Stimulated activated CD8-positive, alpha-beta memory T cell treated with anti-CD3 and anti-CD28 coated beads, Interleukin-4, amount 100 ng/mL, for 4 hours (primary cell): ENCODE measurements at regions not wholly inside any gene's neighbourhood (a gene's known extent, or its start where the extent isn't known, plus 50 kb on each side); places are given as distances from the start of the nearest gene placed in this dataset.
"Not testable (repeated sequence)": the region's sequence is repeated elsewhere in the genome, so short reads cannot be mapped to it uniquely, and the experiment has no call there.

Experiments used
- DNase-seq, 2 donors: peaks; one replicate each; pipeline ENCODE4 v3.0.0-alpha.2; 2020; ENCODE audit warnings: low read depth in 2 of 2, low spot score in 1 of 2

- DNase-seq: no peak
These were observed 321.7 kb downstream of the PPP1R2C start for GRCh38 chrX:42456176-42456700.

GRCh38 chrX:42450228-42450627, 327.7 kb downstream of the PPP1R2C start:
- no peak for DNase-seq

GRCh38 chrX:42443267-42443666, 334.7 kb downstream of the PPP1R2C start:
- DNase-seq: no peak

- no peak for DNase-seq
These were observed 335.2 kb downstream of the PPP1R2C start for GRCh38 chrX:42442745-42443144.

- DNase-seq: no peak
These were observed 340.8 kb downstream of the PPP1R2C start for GRCh38 chrX:42437211-42437610.

- DNase-seq: no peak
These were observed 343.4 kb downstream of the PPP1R2C start for GRCh38 chrX:42434458-42435166.

- no peak for DNase-seq
These were observed 345.4 kb downstream of the PPP1R2C start for GRCh38 chrX:42432552-42432951.

- no peak for DNase-seq
These were observed 355.0 kb downstream of the PPP1R2C start for GRCh38 chrX:42422961-42423360.

GRCh38 chrX:42420426-42420825, 357.5 kb downstream of the PPP1R2C start:
- no peak for DNase-seq

- no peak for DNase-seq
These were observed 362.3 kb downstream of the PPP1R2C start for GRCh38 chrX:42415636-42416035.

GRCh38 chrX:42414057-42414456, 363.9 kb downstream of the PPP1R2C start:
- no peak for DNase-seq

- no peak for DNase-seq
These were observed 378.3 kb downstream of the PPP1R2C start for GRCh38 chrX:42399632-42400024.

GRCh38 chrX:42398967-42399631, 378.9 kb downstream of the PPP1R2C start:
- DNase-seq: no peak

- DNase-seq: no peak
These were observed 381.8 kb downstream of the PPP1R2C start for GRCh38 chrX:42396136-42396535.

- no peak for DNase-seq
These were observed 385.1 kb downstream of the PPP1R2C start for GRCh38 chrX:42392846-42393245.

GRCh38 chrX:42386681-42387080, 391.3 kb downstream of the PPP1R2C start:
- DNase-seq: no peak

GRCh38 chrX:42385730-42386129, 392.2 kb downstream of the PPP1R2C start:
- no peak for DNase-seq

- DNase-seq: no peak
These were observed 393.0 kb downstream of the PPP1R2C start for GRCh38 chrX:42384956-42385355.

- no peak for DNase-seq
These were observed 399.1 kb downstream of the PPP1R2C start for GRCh38 chrX:42378857-42379256.

GRCh38 chrX:42375086-42375485, 402.9 kb downstream of the PPP1R2C start:
- no peak for DNase-seq

- DNase-seq: no peak
These were observed 411.8 kb downstream of the PPP1R2C start for GRCh38 chrX:42366181-42366580.

GRCh38 chrX:42362219-42362618, 415.7 kb downstream of the PPP1R2C start:
- no peak for DNase-seq

- DNase-seq: not testable (repeated sequence)
These were observed 419.6 kb upstream of the CASK start for GRCh38 chrX:42342981-42343380.
